Transverse colon (tissue), 3 donors: ENCODE measurements at regions not wholly inside any gene's neighbourhood (a gene's known extent, or its start where the extent isn't known, plus 50 kb on each side); places are given as distances from the start of the nearest gene placed in this dataset.

ENCODE experiments used
- CTCF ChIP-seq, 5 experiments: fragments of 200-600 bp in 3 of 5; fragments of 450-650 bp in 2 of 5; sonication (generic) in 3 of 5; IDR thresholded peaks; 1 replicate in 2 of 5; 2 replicates in 3 of 5; pipeline ENCODE4 v1.5.1; 2016 to 2017; ENCODE audit warnings: antibody characterized with exemption in 5 of 5, inconsistent platforms in 3 of 5, mild to moderate bottlenecking in 2 of 5, moderate library complexity in 1 of 5
- POLR2A ChIP-seq: fragments of 450-650 bp; IDR thresholded peaks from one replicate; pipeline ENCODE4 v1.6.1; 2016; ENCODE audit warnings: antibody characterized with exemption, mild to moderate bottlenecking, moderate library complexity

- TF ChIP-seq CTCF (IDR thresholded peaks at IDR 0.05) = no peak
- no peak for TF ChIP-seq POLR2A
These were observed 568.2 kb upstream of the BCHE start for GRCh38 chr3:166405465-166405864.
